Mucosa of descending colon (tissue), 3 donors: ENCODE measurements at regions not wholly inside any gene's neighbourhood (a gene's known extent, or its start where the extent isn't known, plus 50 kb on each side); places are given as distances from the start of the nearest gene placed in this dataset.

Experiments used
- ATAC-seq: fragments of 200-7000 bp; cut with Tn5 transposase; one replicate; pipeline ENCODE4 v1.9.1; 2020; ENCODE audit warnings: mild to moderate bottlenecking, moderate library complexity
- DNase-seq, 3 donors: peaks; one replicate each; pipeline ENCODE4 v3.0.0-alpha.2; 2020
- H3K36me3 ChIP-seq: fragments of 200-600 bp; one replicate; pipeline ENCODE4 v1.8.0; 2021; ENCODE audit warnings: low read depth, mild to moderate bottlenecking
- H3K4me1 ChIP-seq: fragments of 200-600 bp; one replicate; pipeline ENCODE4 v1.8.0; 2021; ENCODE audit warnings: low read depth, mild to moderate bottlenecking
- H3K4me3 ChIP-seq: fragments of 200-600 bp; one replicate; pipeline ENCODE4 v1.8.0; 2021; ENCODE audit warnings: mild to moderate bottlenecking
- H3K9me3 ChIP-seq: fragments of 200-600 bp; one replicate; pipeline ENCODE4 v1.8.0; 2021; ENCODE audit warnings: mild to moderate bottlenecking
- intact Hi-C, 2 donors: fragments of 100-400 bp; cut with DNase I in 1 of 2; cut with micrococcal nuclease in 1 of 2; formaldehyde crosslinking; loops; one replicate each; pipeline versions ENCODE4 v1.11.0 to v1.11.1; 2022; cut with DNase I, micrococcal nuclease
- TF ChIP-seq, protein P1 (sequence below): fragments of 200-600 bp; IDR thresholded peaks from one replicate; pipeline ENCODE4 v1.8.0; 2022; ENCODE audit warnings: antibody characterized with exemption, mild to moderate bottlenecking
- donor health status: DM: no; HTN: no; CAD: no; lungs with moderate emphysema.
- donor health status: DM: no; HTN: no; CAD: no.
- donor health status: DM: no; HTN: yes; CAD: no.

DNA sequence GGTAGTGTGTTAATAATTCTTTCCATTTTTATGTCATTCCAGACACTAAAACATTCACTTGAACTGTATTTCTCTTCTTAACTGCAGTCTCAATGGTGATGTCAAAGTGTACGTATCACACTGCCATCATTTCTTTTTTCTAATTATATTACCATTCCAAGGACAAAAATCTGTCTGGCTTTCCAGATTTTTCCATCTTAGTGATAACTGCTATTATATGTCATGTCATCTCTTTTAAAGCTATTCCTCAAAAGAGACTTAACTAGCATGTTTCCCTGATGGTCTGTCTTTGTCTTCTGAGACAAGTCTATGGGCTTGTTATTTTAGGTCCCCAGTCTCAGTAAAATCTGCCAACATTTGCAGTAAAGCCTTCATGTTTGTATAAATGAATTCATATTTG, 1207.1 kb downstream of the PCDH17 start:
- intact Hi-C loops = no loop called here
- peaks cover 34% of the 10 kb centered on the region for H3K9me3 ChIP-seq
- no peaks in the 10 kb centered on the region for H3K4me1 ChIP-seq
- H3K36me3 ChIP-seq = no peaks in the 10 kb centered on the region
- no peak overlapping the region for H3K4me3 ChIP-seq
- TF ChIP-seq, protein P1, sequence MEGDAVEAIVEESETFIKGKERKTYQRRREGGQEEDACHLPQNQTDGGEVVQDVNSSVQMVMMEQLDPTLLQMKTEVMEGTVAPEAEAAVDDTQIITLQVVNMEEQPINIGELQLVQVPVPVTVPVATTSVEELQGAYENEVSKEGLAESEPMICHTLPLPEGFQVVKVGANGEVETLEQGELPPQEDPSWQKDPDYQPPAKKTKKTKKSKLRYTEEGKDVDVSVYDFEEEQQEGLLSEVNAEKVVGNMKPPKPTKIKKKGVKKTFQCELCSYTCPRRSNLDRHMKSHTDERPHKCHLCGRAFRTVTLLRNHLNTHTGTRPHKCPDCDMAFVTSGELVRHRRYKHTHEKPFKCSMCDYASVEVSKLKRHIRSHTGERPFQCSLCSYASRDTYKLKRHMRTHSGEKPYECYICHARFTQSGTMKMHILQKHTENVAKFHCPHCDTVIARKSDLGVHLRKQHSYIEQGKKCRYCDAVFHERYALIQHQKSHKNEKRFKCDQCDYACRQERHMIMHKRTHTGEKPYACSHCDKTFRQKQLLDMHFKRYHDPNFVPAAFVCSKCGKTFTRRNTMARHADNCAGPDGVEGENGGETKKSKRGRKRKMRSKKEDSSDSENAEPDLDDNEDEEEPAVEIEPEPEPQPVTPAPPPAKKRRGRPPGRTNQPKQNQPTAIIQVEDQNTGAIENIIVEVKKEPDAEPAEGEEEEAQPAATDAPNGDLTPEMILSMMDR = no peak
- ATAC-seq (no peak), DNase-seq (no peak)

DNA sequence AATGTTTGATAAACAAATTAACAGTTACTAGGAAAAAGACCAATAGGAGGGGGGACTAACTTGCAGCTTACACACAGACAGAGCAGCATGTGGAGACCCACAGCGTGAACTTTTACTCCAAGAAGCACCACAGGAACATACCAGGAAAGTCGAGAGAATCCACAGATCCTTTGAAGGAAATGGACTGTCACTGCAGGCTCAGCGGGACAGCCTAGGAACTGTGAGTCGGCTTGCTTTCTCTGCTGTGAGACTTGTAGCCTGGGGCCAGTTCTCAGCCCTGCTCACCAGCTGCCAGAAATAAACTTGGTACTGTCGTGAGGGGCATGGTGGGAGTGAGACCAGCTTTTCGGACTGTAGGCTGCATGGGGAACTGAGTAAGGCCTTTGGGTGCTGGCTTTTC, 1211.5 kb downstream of the PCDH17 start:
- Histone ChIP-seq H3K4me1 (no peaks in the 10 kb centered on the region), H3K9me3 (peaks cover 55% of the 10 kb centered on the region), H3K36me3 (no peaks in the 10 kb centered on the region), H3K4me3 (no peak overlapping the region)
- no peak for DNase-seq
- no peak for ATAC-seq
- intact Hi-C loops = no loop called here
- TF ChIP-seq, protein P1 = no peak

DNA sequence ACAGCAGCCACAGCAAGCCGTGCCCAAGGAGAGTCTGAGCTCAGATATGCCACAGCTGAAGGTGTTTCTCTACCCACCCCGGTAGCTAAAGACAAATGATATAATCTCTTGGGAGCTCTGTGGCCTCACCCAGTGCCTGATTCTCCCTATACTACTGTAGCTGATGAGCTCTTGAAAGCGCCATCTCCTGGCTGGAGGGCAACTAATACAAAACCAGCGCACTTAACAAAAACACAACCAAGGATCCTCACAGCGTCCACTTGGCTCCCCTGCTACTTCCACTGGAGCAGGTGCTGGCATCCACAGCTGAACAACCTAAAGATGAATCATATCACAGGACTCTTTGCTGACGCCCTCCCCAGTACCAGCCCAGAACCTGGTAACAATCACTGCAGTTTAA, 1212.0 kb downstream of the PCDH17 start:
- Histone ChIP-seq H3K9me3 (peaks cover 55% of the 10 kb centered on the region), H3K4me3 (no peak overlapping the region), H3K36me3 (no peaks in the 10 kb centered on the region), H3K4me1 (no peaks in the 10 kb centered on the region)
- intact Hi-C loops = no loop called here
- TF ChIP-seq, protein P1 = no peak
- no peak for ATAC-seq
- DNase-seq = no peak

DNA sequence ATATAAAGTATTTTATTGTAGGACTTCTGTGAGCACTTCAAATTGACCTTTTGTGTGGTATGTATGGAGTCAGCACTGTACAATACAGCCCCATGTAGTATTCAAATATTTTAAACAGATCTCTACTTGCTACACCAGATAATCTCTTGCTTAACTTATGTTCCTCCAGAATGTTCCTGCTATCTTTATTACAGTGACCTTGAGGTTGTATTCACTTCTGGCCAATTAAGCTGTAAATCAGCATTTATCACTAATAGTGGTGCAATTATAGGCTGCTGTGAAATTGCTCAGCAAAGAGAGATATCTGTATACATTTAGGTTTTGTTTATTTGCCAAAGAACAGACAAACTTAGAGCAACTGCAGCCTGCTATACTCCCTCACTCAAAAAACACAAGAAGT, 1218.6 kb downstream of the PCDH17 start:
- H3K36me3 ChIP-seq = no peaks in the 10 kb centered on the region
- H3K9me3 ChIP-seq = peaks cover 25% of the 10 kb centered on the region
- ATAC-seq = no peak
- H3K4me3 ChIP-seq = no peak overlapping the region
- intact Hi-C loops = no loop called here
- DNase-seq = no peak
- TF ChIP-seq, protein P1 = no peak
- no peaks in the 10 kb centered on the region for H3K4me1 ChIP-seq

DNA sequence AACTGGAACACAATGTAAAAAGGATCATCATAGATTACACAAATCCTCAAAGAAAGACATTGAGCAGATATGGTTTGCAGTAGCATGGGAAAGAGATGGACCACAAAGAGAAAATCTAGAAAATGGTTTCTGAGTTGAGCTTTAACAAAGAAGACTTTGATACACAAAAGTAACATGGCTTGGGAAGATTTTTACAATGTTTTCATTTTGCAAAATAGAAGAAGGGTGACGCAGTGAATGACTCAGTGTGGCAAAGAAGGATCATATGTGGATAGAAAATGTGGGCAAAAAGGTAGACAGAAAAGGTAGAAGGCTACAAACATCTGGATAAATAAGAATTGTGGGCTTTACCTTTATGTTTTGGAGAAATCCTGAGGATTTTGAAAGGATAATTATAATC, 1220.5 kb downstream of the PCDH17 start:
- H3K4me1 ChIP-seq = no peaks in the 10 kb centered on the region
- TF ChIP-seq, protein P1 = no peak
- no peak for ATAC-seq
- peaks cover 12% of the 10 kb centered on the region for H3K9me3 ChIP-seq
- intact Hi-C loops = no loop called here
- DNase-seq = no peak
- H3K36me3 ChIP-seq = no peaks in the 10 kb centered on the region
- H3K4me3 ChIP-seq = no peak overlapping the region

DNA sequence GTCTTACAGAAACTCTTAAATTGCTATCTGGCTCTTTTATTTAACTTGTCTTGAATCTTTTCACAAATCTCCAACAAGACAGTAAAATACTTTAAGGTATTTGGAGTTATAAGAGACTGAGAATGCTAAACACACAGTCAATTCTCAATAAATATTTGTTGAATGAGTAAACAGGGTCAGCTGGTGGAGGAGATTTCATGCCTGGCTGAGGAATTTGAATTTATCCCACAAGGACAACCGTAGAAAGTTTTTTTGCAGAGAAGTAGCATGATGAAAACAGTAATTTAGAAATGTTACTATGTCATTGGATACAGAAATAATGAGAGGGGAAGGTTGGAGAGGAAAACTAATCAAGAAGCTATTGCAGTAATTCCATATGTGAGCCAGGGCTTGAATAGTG, 1223.7 kb downstream of the PCDH17 start:
- no peaks in the 10 kb centered on the region for H3K36me3 ChIP-seq
- ATAC-seq (no peak), DNase-seq (no peak)
- TF ChIP-seq, protein P1 = no peak
- intact Hi-C loops = no loop called here
- H3K4me1 ChIP-seq = no peaks in the 10 kb centered on the region
- H3K9me3 ChIP-seq = peaks cover 21% of the 10 kb centered on the region
- no peak overlapping the region for H3K4me3 ChIP-seq
